ENCODE measurements at regions not wholly inside any gene's neighbourhood (a gene's known extent, or its start where the extent isn't known, plus 50 kb on each side); places are given as distances from the start of the nearest gene placed in this dataset.

DNA sequence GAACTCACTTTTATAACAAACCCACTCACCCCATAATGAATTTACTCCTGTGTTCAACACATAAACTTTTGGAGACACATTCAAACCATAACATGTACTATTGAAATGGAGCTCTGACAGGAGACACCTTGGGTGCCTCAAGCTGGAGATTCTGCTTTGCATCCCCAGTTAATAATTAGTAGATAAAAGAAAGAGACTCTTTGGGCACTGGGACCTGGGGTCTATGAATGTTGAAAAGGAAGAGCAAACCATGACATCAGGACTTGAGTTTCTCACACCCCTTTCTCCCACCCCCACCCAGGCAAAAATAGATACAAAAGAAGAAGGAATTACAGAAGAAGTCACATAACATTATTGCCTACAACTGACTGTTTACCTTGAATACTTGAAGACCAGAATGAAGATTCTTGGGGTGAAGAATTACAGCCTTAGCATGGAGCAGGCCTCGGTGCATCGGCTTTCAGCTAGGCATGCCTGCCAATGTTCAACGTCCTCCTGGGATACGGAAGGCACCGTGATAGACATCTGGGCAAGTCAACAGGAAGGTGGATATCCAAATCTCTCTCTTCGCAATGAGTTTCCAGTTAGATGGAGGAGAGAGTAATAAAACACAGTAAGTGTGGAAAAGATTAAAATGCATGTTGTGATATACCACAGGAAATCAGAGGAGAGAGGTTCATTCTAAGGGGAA is 316.0 kb downstream of the TRIML1 start:
- intact Hi-C loops (cut with DNase I) = no loop called here
- peak overlapping the region in 1 of 4 donors; percentile 26 for H3K4me3 ChIP-seq
- no peak for DNase-seq (ENCODE audit: extremely low spot score)
- H3K9me3 ChIP-seq = no peaks in the 10 kb centered on the region
- no peak overlapping the region for H3K27ac ChIP-seq (replicated peaks in 1 of 4)
- H3K36me3 ChIP-seq = no peaks in the 10 kb centered on the region
- peaks cover 0 to 8% (median 3%) of the 10 kb centered on the region in 4 donors for H3K4me1 ChIP-seq
- H3K27me3 ChIP-seq = no peaks in the 10 kb centered on the region
- TF ChIP-seq, protein P1, sequence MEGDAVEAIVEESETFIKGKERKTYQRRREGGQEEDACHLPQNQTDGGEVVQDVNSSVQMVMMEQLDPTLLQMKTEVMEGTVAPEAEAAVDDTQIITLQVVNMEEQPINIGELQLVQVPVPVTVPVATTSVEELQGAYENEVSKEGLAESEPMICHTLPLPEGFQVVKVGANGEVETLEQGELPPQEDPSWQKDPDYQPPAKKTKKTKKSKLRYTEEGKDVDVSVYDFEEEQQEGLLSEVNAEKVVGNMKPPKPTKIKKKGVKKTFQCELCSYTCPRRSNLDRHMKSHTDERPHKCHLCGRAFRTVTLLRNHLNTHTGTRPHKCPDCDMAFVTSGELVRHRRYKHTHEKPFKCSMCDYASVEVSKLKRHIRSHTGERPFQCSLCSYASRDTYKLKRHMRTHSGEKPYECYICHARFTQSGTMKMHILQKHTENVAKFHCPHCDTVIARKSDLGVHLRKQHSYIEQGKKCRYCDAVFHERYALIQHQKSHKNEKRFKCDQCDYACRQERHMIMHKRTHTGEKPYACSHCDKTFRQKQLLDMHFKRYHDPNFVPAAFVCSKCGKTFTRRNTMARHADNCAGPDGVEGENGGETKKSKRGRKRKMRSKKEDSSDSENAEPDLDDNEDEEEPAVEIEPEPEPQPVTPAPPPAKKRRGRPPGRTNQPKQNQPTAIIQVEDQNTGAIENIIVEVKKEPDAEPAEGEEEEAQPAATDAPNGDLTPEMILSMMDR (IDR thresholded peaks at IDR 0.05) = no peak
- TF ChIP-seq EP300 (IDR thresholded peaks at IDR 0.05) (no peak), POLR2A (IDR thresholded peaks at IDR 0.05; ENCODE audit: low read depth) (no peak), POLR2AphosphoS5 (IDR thresholded peaks at IDR 0.05) (no peak)
- 87% methylated on average over 6 of the region's 6 CpGs for WGBS

DNA sequence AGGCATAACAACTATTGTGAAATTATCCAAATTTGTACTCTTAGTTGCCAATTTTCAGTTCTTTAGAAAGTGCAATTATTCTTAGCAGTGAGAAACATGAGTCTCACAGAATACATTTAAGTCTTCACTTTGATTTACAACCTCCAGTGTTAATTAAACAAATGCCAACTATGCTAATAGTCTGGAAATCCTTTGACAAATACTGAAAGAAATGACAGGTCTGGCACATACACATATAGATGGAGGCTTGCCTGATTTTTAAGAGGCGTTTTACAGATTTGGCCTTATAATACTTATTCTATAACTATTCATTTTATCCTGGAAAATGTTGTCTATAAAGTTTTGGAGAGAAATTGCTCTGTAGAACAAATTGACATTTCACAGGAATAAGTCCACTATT is 320.1 kb downstream of the TRIML1 start:
- TF ChIP-seq EP300 (IDR thresholded peaks at IDR 0.05) = no peak
- TF ChIP-seq, protein P1 (IDR thresholded peaks at IDR 0.05) = no peak
- TF ChIP-seq POLR2A (IDR thresholded peaks at IDR 0.05; ENCODE audit: low read depth) = no peak
- no peak for TF ChIP-seq POLR2AphosphoS5 (IDR thresholded peaks at IDR 0.05)
- no peak for DNase-seq (ENCODE audit: extremely low spot score)
- WGBS = 67% methylated on average over 1 of the region's 1 CpG
- Histone ChIP-seq H3K36me3 (no peaks in the 10 kb centered on the region), H3K9me3 (peaks cover 0 to 6% (median 0%) of the 10 kb centered on the region in 4 donors), H3K4me3 (no peak overlapping the region), H3K27ac (replicated peaks in 1 of 4) (no peak overlapping the region), H3K27me3 (no peaks in the 10 kb centered on the region), H3K4me1 (no peaks in the 10 kb centered on the region)
- intact Hi-C loops (cut with DNase I) = no loop called here

DNA sequence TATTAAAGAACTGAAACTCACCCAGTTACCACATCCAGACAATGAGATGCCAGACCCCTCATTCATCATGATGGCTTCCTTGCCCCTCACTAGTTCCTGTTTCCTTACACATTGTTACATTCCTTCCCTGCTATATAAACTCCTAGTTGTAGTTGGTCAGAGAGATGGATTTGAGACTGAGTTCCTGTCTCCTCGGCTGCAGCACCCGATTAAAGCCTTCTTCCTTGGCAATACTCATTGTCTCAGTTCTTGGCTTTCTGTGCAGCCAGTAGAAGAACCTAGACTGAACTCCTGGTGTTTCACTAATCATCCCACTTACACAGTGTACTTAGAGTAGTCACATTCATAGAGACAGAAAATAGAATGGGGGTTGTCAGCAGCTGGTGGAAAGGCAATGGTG is 324.7 kb downstream of the TRIML1 start:
- no peaks in the 10 kb centered on the region for H3K27me3 ChIP-seq
- H3K36me3 ChIP-seq = no peaks in the 10 kb centered on the region
- WGBS = 54% methylated on average over 2 of the region's 2 CpGs
- intact Hi-C loops (cut with DNase I) = no loop called here
- H3K9me3 ChIP-seq = peaks cover 0 to 8% (median 0%) of the 10 kb centered on the region in 4 donors
- H3K4me1 ChIP-seq = no peaks in the 10 kb centered on the region
- no peak for TF ChIP-seq POLR2AphosphoS5 (IDR thresholded peaks at IDR 0.05)
- TF ChIP-seq, protein P1 (IDR thresholded peaks at IDR 0.05) = no peak
- TF ChIP-seq EP300 (IDR thresholded peaks at IDR 0.05) = no peak
- TF ChIP-seq POLR2A (IDR thresholded peaks at IDR 0.05; ENCODE audit: low read depth) = no peak
- no peak for DNase-seq (ENCODE audit: extremely low spot score)
- H3K4me3 ChIP-seq = no peak overlapping the region
- H3K27ac ChIP-seq (replicated peaks in 1 of 4) = no peak overlapping the region

DNA sequence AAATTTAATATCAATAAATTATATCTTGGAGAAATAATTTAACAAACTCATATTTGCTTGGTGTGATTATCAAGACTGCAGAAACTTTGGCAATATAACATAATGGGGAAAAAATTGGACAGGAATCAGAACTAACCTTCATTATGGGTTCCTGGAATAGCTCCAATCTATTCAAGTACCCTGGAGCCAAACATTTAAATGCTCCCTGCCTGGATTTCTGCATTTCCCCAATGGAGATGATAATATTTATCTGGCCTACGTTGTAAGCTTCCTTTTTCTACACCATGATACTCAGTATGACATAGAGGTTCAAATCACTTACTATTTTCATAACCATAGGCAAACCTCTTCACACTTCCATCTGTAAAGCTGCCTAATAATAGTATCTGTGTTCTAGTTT is 326.8 kb downstream of the TRIML1 start:
- peaks cover 0 to 8% (median 0%) of the 10 kb centered on the region in 4 donors for H3K9me3 ChIP-seq
- no peaks in the 10 kb centered on the region for H3K4me1 ChIP-seq
- 32% methylated on average over 1 of the region's 1 CpG for WGBS
- no peak for DNase-seq (ENCODE audit: extremely low spot score)
- no peak overlapping the region for H3K27ac ChIP-seq (replicated peaks in 1 of 4)
- intact Hi-C loops (cut with DNase I) = no loop called here
- TF ChIP-seq, protein P1 (IDR thresholded peaks at IDR 0.05) = no peak
- TF ChIP-seq POLR2AphosphoS5 (IDR thresholded peaks at IDR 0.05) = no peak
- TF ChIP-seq POLR2A (IDR thresholded peaks at IDR 0.05; ENCODE audit: low read depth) = no peak
- no peaks in the 10 kb centered on the region for H3K36me3 ChIP-seq
- H3K27me3 ChIP-seq = no peaks in the 10 kb centered on the region
- H3K4me3 ChIP-seq = no peak overlapping the region

DNA sequence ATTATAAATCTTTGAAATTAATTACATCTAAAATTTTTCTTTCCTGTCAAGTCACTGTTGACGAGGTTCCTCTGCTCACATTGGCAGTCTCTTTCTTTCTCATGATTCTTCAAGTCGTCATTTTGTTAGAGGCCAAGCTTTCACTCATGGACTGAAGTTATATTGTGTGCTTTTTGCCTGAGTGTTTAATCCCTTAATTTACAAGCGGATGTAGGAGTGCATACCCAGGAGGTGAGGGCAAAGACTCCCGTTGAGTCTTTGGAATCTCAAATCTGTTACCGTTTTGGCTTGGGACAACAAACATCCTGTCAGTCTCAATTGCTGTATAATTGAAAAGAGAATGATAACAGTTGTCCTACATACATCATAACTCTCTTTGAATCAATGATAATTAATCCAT is 345.0 kb downstream of the TRIML1 start:
- WGBS = 55% methylated on average over 5 of the region's 5 CpGs
- no peaks in the 10 kb centered on the region for H3K4me1 ChIP-seq
- H3K4me3 ChIP-seq = no peak overlapping the region
- H3K27me3 ChIP-seq = no peaks in the 10 kb centered on the region
- DNase-seq (ENCODE audit: extremely low spot score) = no peak
- H3K36me3 ChIP-seq = no peaks in the 10 kb centered on the region
- H3K27ac ChIP-seq (replicated peaks in 1 of 4) = no peak overlapping the region
- no peaks in the 10 kb centered on the region for H3K9me3 ChIP-seq
- TF ChIP-seq EP300 (IDR thresholded peaks at IDR 0.05) (no peak), POLR2A (IDR thresholded peaks at IDR 0.05; ENCODE audit: low read depth) (no peak), POLR2AphosphoS5 (IDR thresholded peaks at IDR 0.05) (no peak)
- TF ChIP-seq, protein P1 (IDR thresholded peaks at IDR 0.05) = no peak
- intact Hi-C loops (cut with DNase I) = no loop called here
